ENCODE measurements at regions not wholly inside any gene's neighbourhood (a gene's known extent, or its start where the extent isn't known, plus 50 kb on each side); places are given as distances from the start of the nearest gene placed in this dataset.

- no peak for TF ChIP-seq CTCF (IDR thresholded peaks at IDR 0.05)
- TF ChIP-seq CBX8 (IDR thresholded peaks at IDR 0.05), result no peak
- TF ChIP-seq RCOR1 (IDR thresholded peaks at IDR 0.05; ENCODE audit: low read depth, low read length), result no peak
- no peak for TF ChIP-seq SMC3 (IDR thresholded peaks at IDR 0.05)
- TF ChIP-seq HDAC2 (IDR thresholded peaks at IDR 0.05), result no peak
- no peak for TF ChIP-seq REST (IDR thresholded peaks at IDR 0.05)
- no peak for TF ChIP-seq RAD21 (conservative IDR thresholded peaks at IDR 0.05 in 1 of 2, IDR thresholded peaks at IDR 0.05 in 1 of 2)
- no peak for TF ChIP-seq EP300 (IDR thresholded peaks at IDR 0.05)
- no peak for TF ChIP-seq RNF2 (IDR thresholded peaks at IDR 0.05; ENCODE audit: borderline replicate concordance, low read depth)
- no peak for TF ChIP-seq GATA3 (IDR thresholded peaks at IDR 0.05; ENCODE audit: borderline replicate concordance)
These were observed 191.5 kb downstream of the AHR start for GRCh38 chr7:17489961-17490360.
